PFSK-1 (cell line): ENCODE measurements at regions not wholly inside any gene's neighbourhood (a gene's known extent, or its start where the extent isn't known, plus 50 kb on each side); places are given as distances from the start of the nearest gene placed in this dataset.

ENCODE experiments used
- FOXP2 ChIP-seq: optimal IDR thresholded peaks from 2 replicates; pipeline ENCODE3; 2011; ENCODE audit warnings: borderline replicate concordance, control low read depth, inconsistent platforms; ENCODE audit not compliant: insufficient read depth; ENCODE audit errors: extremely low read length, extremely low read depth
- POLR2AphosphoS5 ChIP-seq: IDR thresholded peaks from 2 replicates; pipeline ENCODE4 v1.6.1; 2012; ENCODE audit warnings: low read depth, mild to moderate bottlenecking, control low read depth, low read length, moderate library complexity
- REST ChIP-seq, 2 experiments: IDR thresholded peaks; 2 replicates each; pipeline versions ENCODE4 v1.6.1 to v1.8.0; 2011 to 2012; ENCODE audit warnings: low read depth in 2 of 2, low read length in 2 of 2, control low read depth in 1 of 2, inconsistent platforms in 1 of 2, mild to moderate bottlenecking in 1 of 2, moderate library complexity in 1 of 2; ENCODE audit not compliant: insufficient read depth in 1 of 2
- SIN3A ChIP-seq: IDR thresholded peaks from 2 replicates; pipeline ENCODE4 v1.6.1; 2012; ENCODE audit warnings: mild to moderate bottlenecking, low read length, moderate library complexity, borderline replicate concordance; ENCODE audit not compliant: insufficient read depth
- TAF1 ChIP-seq: IDR thresholded peaks from 2 replicates; pipeline ENCODE4 v1.6.1; 2012; ENCODE audit warnings: low read length, control low read depth, borderline replicate concordance; ENCODE audit not compliant: insufficient read depth

GRCh38 chr1:71156590-71156989, 75.8 kb upstream of the ZRANB2 start:
- TF ChIP-seq FOXP2: no peak
- TF ChIP-seq REST (IDR thresholded peaks at IDR 0.05; ENCODE audit: insufficient read depth in 1 of 2, low read depth in 2 of 2, low read length in 2 of 2): no peak
- no peak for TF ChIP-seq TAF1
- TF ChIP-seq POLR2AphosphoS5: no peak
- TF ChIP-seq SIN3A: no peak

- TF ChIP-seq SIN3A: no peak
- no peak for TF ChIP-seq FOXP2
- TF ChIP-seq TAF1: no peak
- TF ChIP-seq POLR2AphosphoS5: no peak
- TF ChIP-seq REST (IDR thresholded peaks at IDR 0.05; ENCODE audit: insufficient read depth in 1 of 2, low read depth in 2 of 2, low read length in 2 of 2): no peak
Observed at GRCh38 chr1:71154429-71154828, 73.6 kb upstream of the ZRANB2 start.

GRCh38 chr1:71153826-71154225, 73.0 kb upstream of the ZRANB2 start:
- TF ChIP-seq SIN3A: no peak
- TF ChIP-seq REST (IDR thresholded peaks at IDR 0.05; ENCODE audit: insufficient read depth in 1 of 2, low read depth in 2 of 2, low read length in 2 of 2): no peak
- no peak for TF ChIP-seq TAF1
- TF ChIP-seq FOXP2: no peak
- TF ChIP-seq POLR2AphosphoS5: no peak

- no peak for TF ChIP-seq TAF1
- no peak for TF ChIP-seq SIN3A
- no peak for TF ChIP-seq FOXP2
- TF ChIP-seq POLR2AphosphoS5: no peak
- no peak for TF ChIP-seq REST (IDR thresholded peaks at IDR 0.05; ENCODE audit: insufficient read depth in 1 of 2, low read depth in 2 of 2, low read length in 2 of 2)
Observed at GRCh38 chr1:71147637-71148360, 67.0 kb upstream of the ZRANB2 start.

GRCh38 chr1:71135571-71135970, 54.7 kb upstream of the ZRANB2 start:
- TF ChIP-seq SIN3A: no peak
- no peak for TF ChIP-seq TAF1
- no peak for TF ChIP-seq POLR2AphosphoS5
- no peak for TF ChIP-seq FOXP2
